HG03575 (cell line): ENCODE measurements at regions not wholly inside any gene's neighbourhood (a gene's known extent, or its start where the extent isn't known, plus 50 kb on each side); places are given as distances from the start of the nearest gene placed in this dataset.

Experiments
- ATAC-seq: cut with Tn5 transposase; IDR thresholded peaks from one replicate; pipeline ENCODE4 v1.9.1; 2021; ENCODE audit not compliant: unreplicated experiment, insufficient number of reproducible peaks, low FRiP score; ENCODE audit errors: extremely low read depth

GRCh38 chr16:73214825-73215677, 167.1 kb upstream of the ZFHX3 start:
- no peak for ATAC-seq

- ATAC-seq = no peak
Observed at GRCh38 chr16:73213732-73214455, 166.0 kb upstream of the ZFHX3 start.

DNA sequence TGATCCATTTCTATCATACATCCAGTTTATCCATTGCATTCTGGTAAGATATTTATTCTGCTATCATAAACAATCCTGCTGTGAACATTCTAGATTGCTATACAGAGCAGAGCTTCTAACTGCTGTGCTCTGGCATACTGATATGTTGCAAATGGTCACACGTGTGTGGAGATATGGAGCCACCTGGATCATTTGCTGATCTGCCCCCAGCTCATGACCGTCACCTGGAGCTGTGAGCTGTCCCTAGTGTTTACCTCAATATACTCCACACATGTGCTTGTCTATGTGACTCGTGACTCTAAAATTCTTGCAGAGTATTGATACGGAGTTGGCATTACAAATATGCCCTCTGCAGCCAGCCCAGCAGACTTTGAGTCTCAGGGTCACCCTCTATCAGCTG, 164.5 kb upstream of the ZFHX3 start:
- ATAC-seq = no peak

GRCh38 chr16:73210686-73211085, 162.8 kb upstream of the ZFHX3 start:
- no peak for ATAC-seq

- no peak for ATAC-seq
Observed at GRCh38 chr16:73210084-73210483, 162.2 kb upstream of the ZFHX3 start.

DNA sequence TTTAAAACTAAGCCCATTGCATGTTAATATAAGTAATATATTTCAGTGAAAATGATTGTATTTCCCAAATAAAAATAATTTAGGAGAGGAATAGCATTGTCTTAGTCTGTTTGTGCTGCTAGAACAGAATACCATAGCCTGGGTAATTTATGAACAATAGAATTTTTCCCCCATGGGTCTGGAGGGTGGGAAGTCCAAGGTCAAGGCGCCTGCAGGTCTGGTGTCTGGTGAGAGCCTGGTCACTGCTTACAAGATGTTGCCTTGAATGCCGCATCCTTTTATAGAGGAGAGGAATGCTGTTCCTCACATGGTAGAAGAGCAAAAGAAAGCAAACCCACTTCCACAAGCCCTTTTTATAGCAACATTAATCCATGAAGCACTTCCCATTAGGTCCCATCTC, 161.3 kb upstream of the ZFHX3 start:
- no peak for ATAC-seq

- ATAC-seq = no peak
Observed at GRCh38 chr16:73206151-73206707, 158.3 kb upstream of the ZFHX3 start.

GRCh38 chr16:73205153-73205886, 157.4 kb upstream of the ZFHX3 start:
- ATAC-seq = no peak

DNA sequence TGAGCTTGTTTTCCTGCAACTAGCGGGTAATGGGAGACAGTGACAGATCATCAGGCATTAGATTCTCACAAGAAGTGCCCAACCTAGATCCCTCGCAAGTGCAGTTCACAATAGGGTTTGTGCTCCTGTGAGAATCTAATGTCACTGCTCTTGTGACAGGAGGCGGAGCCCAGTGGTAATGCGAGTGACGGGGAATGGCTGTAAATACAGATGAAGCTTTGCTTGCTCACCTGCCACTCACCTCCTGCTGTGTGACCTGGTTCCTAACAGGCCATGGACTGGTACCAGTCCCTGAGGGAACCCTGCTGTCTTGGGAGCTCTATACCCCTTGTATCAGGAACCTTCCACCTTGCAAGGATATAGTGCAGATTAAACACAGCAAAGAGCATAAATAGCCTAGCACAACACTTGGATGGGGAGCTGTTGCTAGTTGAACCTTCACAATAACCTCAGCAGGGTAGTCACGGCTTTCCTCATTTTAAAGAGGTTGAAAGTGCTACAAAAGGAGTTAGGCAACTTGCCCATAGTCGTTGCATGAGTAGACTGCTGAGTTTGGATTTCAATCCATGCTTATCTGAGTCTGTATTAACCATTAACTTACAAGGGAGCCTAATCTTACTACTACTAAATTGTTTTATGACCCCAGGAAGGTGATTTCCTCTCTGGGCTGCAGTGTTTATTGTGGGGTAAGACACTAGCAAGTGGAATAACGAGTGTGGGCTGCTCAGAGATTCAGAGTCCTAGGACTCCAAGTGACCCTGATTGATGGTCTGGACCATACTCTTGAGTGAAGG, 156.6 kb upstream of the ZFHX3 start:
- ATAC-seq = no peak

GRCh38 chr16:73202161-73202729, 154.3 kb upstream of the ZFHX3 start:
- no peak for ATAC-seq

- ATAC-seq = no peak
Observed at GRCh38 chr16:73199214-73199613, 151.3 kb upstream of the ZFHX3 start.

- no peak for ATAC-seq
Observed at GRCh38 chr16:73198481-73198880, 150.6 kb upstream of the ZFHX3 start.

DNA sequence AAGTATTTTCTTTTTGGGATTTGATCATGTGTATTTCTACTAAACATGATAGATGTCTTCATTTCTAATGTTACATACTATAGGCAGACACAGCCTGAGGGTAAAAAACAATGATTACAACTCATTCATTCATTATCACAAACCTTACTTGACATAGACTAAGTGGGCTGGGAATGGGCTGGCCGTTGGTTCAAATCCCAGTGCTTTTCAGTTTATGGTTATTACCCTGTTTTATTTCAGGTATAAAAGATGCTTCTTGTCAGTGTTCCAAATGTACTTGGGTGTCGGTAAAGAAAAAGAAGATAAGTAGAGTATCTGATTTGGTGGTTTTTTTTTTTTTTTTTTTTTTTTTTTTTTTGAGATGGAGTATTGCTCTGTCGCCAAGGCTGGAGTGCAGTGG, 149.7 kb upstream of the ZFHX3 start:
- ATAC-seq = no peak

DNA sequence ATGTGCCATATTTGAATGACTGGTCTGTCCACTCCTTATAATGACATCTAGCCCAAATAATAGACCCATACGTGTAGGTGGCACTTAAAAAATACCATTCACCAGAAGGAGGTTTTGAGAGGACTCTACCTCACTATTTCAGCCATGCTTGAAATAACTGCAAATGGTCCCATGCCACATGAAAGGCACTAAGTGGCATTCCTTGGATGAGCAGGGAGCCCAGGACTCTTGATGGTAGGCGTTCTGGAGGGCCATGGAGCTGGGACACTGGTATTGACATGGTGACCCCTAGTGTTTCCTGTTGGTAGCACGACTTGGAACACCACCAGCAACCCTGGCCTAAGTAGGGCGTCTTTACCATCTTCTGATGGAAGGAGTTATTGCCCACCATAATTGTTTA, 148.7 kb upstream of the ZFHX3 start:
- no peak for ATAC-seq

- no peak for ATAC-seq
Observed at GRCh38 chr16:73193464-73193863, 145.5 kb upstream of the ZFHX3 start.

GRCh38 chr16:73192232-73192894, 144.4 kb upstream of the ZFHX3 start:
- no peak for ATAC-seq

GRCh38 chr16:73191660-73192046, 143.7 kb upstream of the ZFHX3 start:
- no peak for ATAC-seq
